ENCODE measurements at regions not wholly inside any gene's neighbourhood (a gene's known extent, or its start where the extent isn't known, plus 50 kb on each side); places are given as distances from the start of the nearest gene placed in this dataset.

GRCh38 chr3:184467171-184467570 is 87.3 kb downstream of the CHRD start:
- no peak for TF ChIP-seq POLR2A (IDR thresholded peaks at IDR 0.05; ENCODE audit: low read length)
- no peak for TF ChIP-seq GATA1 (IDR thresholded peaks at IDR 0.05; ENCODE audit: low read depth, low read length)
